ENCODE measurements at regions not wholly inside any gene's neighbourhood (a gene's known extent, or its start where the extent isn't known, plus 50 kb on each side); places are given as distances from the start of the nearest gene placed in this dataset.

- TF ChIP-seq ZNF274 (IDR thresholded peaks at IDR 0.05; ENCODE audit: low read depth, low read length) = no peak
- no peak for TF ChIP-seq YY1 (IDR thresholded peaks at IDR 0.05; ENCODE audit: insufficient read depth, insufficient read length)
- TF ChIP-seq SUZ12 (IDR thresholded peaks at IDR 0.05; ENCODE audit: extremely low read depth, insufficient read depth, insufficient read length) = no peak
Measured at GRCh38 chr2:16075045-16076012, 135.0 kb downstream of the MYCN start.
